ENCODE measurements at regions not wholly inside any gene's neighbourhood (a gene's known extent, or its start where the extent isn't known, plus 50 kb on each side); places are given as distances from the start of the nearest gene placed in this dataset.
"Not testable (repeated sequence)": the region's sequence is repeated elsewhere in the genome, so short reads cannot be mapped to it uniquely, and the experiment has no call there.

DNA sequence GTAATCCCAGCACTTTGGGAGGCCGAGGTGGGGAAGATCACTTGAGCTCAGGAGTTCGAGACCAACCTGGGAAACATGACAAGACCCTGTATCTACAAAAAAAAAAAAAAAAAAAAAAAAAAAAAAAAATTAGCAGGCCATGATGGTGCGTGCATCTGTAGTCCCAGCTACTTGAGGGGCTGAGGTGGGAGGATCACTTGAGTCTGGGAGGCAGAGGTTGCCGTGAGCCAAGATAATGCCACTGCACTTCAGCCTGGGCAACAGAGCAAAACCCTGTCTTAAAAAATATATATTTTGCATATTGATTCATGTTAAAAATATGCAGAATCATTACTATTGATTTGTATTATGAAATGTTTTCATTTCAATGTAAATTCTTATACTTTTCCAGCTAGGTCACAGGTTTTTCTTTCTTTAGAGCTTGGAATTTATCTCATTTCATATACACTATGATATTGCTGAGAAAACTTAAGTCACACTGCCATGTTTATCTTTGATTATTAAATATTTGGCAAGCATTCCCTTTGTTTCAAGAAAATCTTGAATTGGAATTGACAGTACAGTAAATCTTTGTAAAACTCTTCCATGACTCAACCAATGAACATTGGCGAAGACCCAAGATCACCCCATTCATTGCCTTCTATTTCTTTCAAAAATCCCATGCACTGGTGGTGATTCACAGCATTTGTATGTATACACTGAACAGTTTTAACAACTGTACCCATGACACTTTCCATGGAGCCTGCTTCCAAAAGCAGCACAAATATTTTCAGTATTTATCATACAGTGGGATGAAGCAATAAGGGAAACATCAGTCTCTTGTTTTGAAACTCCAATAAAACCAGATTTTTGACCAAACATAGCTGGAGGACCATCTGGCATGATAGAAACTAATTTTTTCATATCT lies 83.5 kb upstream of the TNRC6A start:
- no peak for DNase-seq (ENCODE audit: low read depth)
- H3K4me3 ChIP-seq (ENCODE audit: low read depth, low read length), result no peak overlapping the region
- TF ChIP-seq, protein P1, sequence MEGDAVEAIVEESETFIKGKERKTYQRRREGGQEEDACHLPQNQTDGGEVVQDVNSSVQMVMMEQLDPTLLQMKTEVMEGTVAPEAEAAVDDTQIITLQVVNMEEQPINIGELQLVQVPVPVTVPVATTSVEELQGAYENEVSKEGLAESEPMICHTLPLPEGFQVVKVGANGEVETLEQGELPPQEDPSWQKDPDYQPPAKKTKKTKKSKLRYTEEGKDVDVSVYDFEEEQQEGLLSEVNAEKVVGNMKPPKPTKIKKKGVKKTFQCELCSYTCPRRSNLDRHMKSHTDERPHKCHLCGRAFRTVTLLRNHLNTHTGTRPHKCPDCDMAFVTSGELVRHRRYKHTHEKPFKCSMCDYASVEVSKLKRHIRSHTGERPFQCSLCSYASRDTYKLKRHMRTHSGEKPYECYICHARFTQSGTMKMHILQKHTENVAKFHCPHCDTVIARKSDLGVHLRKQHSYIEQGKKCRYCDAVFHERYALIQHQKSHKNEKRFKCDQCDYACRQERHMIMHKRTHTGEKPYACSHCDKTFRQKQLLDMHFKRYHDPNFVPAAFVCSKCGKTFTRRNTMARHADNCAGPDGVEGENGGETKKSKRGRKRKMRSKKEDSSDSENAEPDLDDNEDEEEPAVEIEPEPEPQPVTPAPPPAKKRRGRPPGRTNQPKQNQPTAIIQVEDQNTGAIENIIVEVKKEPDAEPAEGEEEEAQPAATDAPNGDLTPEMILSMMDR (IDR thresholded peaks at IDR 0.05; ENCODE audit: control insufficient read depth, extremely low read depth, insufficient read depth), result no peak

DNA sequence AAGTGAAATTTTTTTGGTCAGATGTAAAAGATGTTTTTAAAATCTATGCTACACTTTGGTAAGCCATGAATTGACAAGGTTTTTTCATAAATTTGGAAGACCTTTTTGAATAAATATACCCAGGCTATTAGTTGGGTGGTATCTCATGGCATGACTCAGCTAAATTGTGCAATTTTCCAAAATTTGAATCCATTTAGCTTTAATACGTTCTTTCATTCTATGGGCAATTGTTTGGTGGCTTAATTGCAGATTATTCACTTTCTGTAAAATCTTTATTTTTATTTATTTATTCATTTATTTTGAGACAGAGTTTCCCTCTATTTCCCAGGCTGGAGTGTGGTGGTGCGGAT lies 82.8 kb upstream of the TNRC6A start:
- no peak for DNase-seq (ENCODE audit: low read depth)
- no peak overlapping the region for H3K4me3 ChIP-seq (ENCODE audit: low read depth, low read length)
- TF ChIP-seq, protein P1 (IDR thresholded peaks at IDR 0.05; ENCODE audit: control insufficient read depth, extremely low read depth, insufficient read depth), result no peak

DNA sequence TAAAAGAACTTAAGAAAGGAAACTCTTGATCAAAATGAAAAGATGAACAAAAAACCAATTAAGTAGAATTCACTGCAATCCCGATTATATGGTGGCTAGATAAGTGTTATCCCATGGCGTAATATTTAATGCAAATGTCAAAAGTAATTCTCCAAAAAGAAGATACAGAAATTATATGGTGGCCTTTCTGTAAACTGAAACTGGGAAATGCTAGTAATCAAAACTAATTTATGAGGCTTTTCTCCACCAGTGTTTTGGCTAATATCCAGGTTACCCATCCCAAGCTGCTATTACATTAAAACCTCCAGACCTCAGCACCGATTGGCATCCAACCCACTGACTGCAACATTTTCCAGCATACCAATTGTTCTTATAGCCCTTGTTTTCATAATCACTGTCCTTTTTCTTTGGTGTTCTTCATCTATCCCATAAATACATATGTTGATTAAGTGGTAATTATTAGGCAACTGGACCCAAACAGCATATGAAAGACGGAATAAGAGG lies 77.2 kb upstream of the TNRC6A start:
- no peak overlapping the region for H3K4me3 ChIP-seq (ENCODE audit: low read depth, low read length)
- TF ChIP-seq, protein P1 (IDR thresholded peaks at IDR 0.05; ENCODE audit: control insufficient read depth, extremely low read depth, insufficient read depth), result no peak
- no peak for DNase-seq (ENCODE audit: low read depth)

DNA sequence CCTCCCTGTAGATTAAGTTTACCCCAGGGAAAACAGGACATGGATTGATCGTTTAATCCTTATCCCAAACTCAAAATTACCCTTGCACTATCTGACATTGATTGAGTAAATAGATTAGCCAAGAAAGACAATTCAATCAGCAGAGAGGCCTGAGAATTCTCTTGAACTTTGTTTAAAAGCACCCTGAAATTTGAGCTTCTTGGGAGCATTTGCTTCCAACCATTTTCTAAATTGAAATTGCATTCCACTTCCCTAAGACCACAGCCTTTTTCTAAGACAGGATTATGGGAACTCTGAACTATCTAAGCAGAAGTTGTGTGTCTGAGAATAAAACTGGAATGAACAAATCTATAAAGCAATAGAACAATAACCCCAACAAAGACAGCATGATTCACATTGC lies 76.6 kb upstream of the TNRC6A start:
- no peak overlapping the region for H3K4me3 ChIP-seq (ENCODE audit: low read depth, low read length)
- TF ChIP-seq, protein P1 (IDR thresholded peaks at IDR 0.05; ENCODE audit: control insufficient read depth, extremely low read depth, insufficient read depth), result no peak
- no peak for DNase-seq (ENCODE audit: low read depth)

DNA sequence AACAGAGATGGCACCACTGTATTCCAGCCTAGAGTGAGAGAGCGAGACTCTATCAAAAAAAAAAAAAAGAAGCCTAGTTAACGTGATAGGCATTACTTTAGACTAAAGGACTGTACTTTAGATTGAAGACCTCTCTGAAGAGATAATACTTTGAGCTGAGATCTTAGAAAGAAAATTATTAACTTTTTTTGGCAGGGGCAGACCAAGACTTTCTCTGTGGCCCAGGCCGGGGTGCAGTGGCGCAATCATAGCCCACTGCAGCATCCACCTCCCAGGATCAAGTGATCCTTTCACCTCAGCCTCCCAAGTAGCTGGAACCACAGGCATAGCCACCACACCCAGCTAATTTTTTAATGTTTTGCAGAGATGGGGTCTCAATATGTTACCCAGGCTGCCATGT lies 75.7 kb upstream of the TNRC6A start:
- DNase-seq (ENCODE audit: low read depth), result no peak
- TF ChIP-seq, protein P1 (IDR thresholded peaks at IDR 0.05; ENCODE audit: control insufficient read depth, extremely low read depth, insufficient read depth), result no peak
- H3K4me3 ChIP-seq (ENCODE audit: low read depth, low read length), result no peak overlapping the region

DNA sequence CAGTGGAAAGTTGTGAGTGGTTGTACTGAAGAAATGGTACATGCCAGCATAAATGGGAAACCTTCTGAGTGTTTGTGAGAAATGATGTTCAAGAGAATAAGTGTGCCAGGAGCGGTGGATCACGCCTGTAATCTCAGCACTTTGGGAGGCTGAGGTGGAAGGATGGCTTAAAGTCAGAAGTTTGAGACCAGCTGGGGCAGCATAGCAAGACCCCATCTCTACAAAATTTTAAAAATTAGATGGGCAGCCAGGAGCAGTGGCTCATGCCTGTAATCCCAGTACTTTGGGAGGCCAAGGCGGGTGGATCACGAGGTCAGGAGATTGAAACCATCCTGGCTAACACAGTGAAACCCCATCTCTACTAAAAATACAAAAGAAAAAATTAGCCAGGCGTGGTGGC lies 63.5 kb upstream of the TNRC6A start:
- DNase-seq (ENCODE audit: low read depth); H3K4me3 ChIP-seq (ENCODE audit: low read depth, low read length): not testable (repeated sequence)

DNA sequence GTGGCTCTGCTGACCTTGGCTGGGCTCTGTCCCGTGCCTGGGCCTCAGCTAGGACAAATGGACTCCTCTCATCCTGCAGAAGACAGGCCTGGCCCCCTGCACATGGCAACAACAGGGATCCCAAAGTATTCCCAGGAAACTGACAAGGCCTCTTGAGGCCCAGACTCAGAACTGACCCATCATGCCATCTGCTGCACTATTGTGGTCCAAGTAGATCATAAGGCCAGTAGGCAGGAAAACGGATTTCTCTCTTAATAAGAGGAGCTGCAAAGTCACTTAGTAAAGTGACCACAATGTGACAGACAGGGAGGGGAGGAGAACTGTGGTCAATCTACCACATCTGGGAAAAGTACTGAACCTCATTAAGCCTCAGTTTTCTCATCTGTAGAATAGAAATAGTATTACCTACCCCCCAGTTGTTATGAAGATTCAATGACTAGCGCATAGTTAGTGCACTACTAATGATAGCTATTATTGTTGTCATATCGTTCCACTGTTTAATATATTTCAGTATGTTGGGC lies 62.1 kb upstream of the TNRC6A start:
- TF ChIP-seq, protein P1 (IDR thresholded peaks at IDR 0.05; ENCODE audit: control insufficient read depth, extremely low read depth, insufficient read depth), result no peak
- no peak for DNase-seq (ENCODE audit: low read depth)
- H3K4me3 ChIP-seq (ENCODE audit: low read depth, low read length), result no peak overlapping the region

Measured in LNCaP clone FGC (cell line).